IMR-90 (cell line): ENCODE measurements at regions not wholly inside any gene's neighbourhood (a gene's known extent, or its start where the extent isn't known, plus 50 kb on each side); places are given as distances from the start of the nearest gene placed in this dataset.

Experiments
- ATAC-seq: fragments of 200-7000 bp; cut with Tn5 transposase; 2 replicates; pipeline ENCODE4 v1.9.1; 2020; ENCODE audit warnings: low read depth, mild to moderate bottlenecking, moderate library complexity
- BruUV-seq: library from RNA; stranded (reverse); fragments of 400-500 nt; replicated peaks from 2 replicates; lab custom pipeline; 2021; lab: Mats Ljungman, UMichigan
- CTCF ChIA-PET: fragments of 300-600 bp; formaldehyde crosslinking; extraction: SDS; loops from one replicate; lab custom pipeline; 2021; ENCODE audit warnings: antibody characterized with exemption; lab: Yijun Ruan, JAX
- POLR2A ChIA-PET: fragments of 300-600 bp; sonication (Branson Sonifier 250); formaldehyde crosslinking; loops from one replicate; lab custom pipeline; 2022; ENCODE audit warnings: antibody characterized with exemption; ENCODE audit not compliant: unreplicated experiment; lab: Charles Lee
- DNase-seq: peaks from one replicate; pipeline ENCODE4 v3.0.0; 2013
- H2AFZ ChIP-seq: replicated peaks from 2 replicates; pipeline ENCODE3; 2013; ENCODE audit warnings: low read length, mild to moderate bottlenecking; ENCODE audit not compliant: poor library complexity
- H2AK5ac ChIP-seq: 2 replicates; pipeline ENCODE4 v1.6.1; 2013; ENCODE audit warnings: low read depth, low read length, inconsistent platforms
- H2AK9ac ChIP-seq: replicated peaks from 2 replicates; pipeline ENCODE3; 2013; ENCODE audit warnings: mild to moderate bottlenecking, low read depth, low read length, moderate library complexity; ENCODE audit not compliant: poor library complexity
- H2BK120ac ChIP-seq: 2 replicates; pipeline ENCODE4 v1.6.1; 2013; ENCODE audit warnings: low read depth, low read length, inconsistent platforms
- H2BK15ac ChIP-seq: 3 replicates; pipeline ENCODE4 v1.6.1; 2013; ENCODE audit warnings: low read depth, low read length, inconsistent platforms
- H2BK20ac ChIP-seq: 2 replicates; pipeline ENCODE4 v1.6.1; 2013; ENCODE audit warnings: low read depth, mild to moderate bottlenecking, inconsistent platforms, low read length, moderate library complexity
- H2BK5ac ChIP-seq: 2 replicates; pipeline ENCODE4 v1.6.1; 2013; ENCODE audit warnings: mild to moderate bottlenecking, low read depth, low read length, inconsistent platforms; ENCODE audit not compliant: poor library complexity, severe bottlenecking
- H3K14ac ChIP-seq: replicated peaks from 2 replicates; pipeline ENCODE4 v1.6.1; 2013; ENCODE audit warnings: low read depth, low read length, inconsistent platforms
- H3K18ac ChIP-seq: 2 replicates; pipeline ENCODE4 v1.6.1; 2013; ENCODE audit warnings: low read depth, low read length, control low read depth
- H3K23ac ChIP-seq: 2 replicates; pipeline ENCODE4 v1.6.1; 2013; ENCODE audit warnings: low read depth, low read length, inconsistent platforms
- H3K27ac ChIP-seq: 2 replicates; pipeline ENCODE4 v1.5.1; 2013; ENCODE audit warnings: mild to moderate bottlenecking, control low read depth, low read length; ENCODE audit not compliant: insufficient read depth
- H3K27me3 ChIP-seq: 2 replicates; pipeline ENCODE4 v1.6.1; 2013; ENCODE audit warnings: low read length; ENCODE audit not compliant: control insufficient read depth, insufficient read depth
- H3K36me3 ChIP-seq: 2 replicates; pipeline ENCODE4 v1.6.1; 2013; ENCODE audit warnings: low read length, mixed read lengths; ENCODE audit not compliant: control insufficient read depth, insufficient read depth
- H3K4ac ChIP-seq: 2 replicates; pipeline ENCODE4 v1.6.1; 2013; ENCODE audit warnings: low read depth, low read length, inconsistent platforms
- H3K4me1 ChIP-seq: 2 replicates; pipeline ENCODE4 v1.6.1; 2013; ENCODE audit warnings: low read length, mixed read lengths; ENCODE audit not compliant: control insufficient read depth, insufficient read depth
- H3K4me2 ChIP-seq: 2 replicates; pipeline ENCODE4 v1.6.1; 2013; ENCODE audit warnings: low read depth, mild to moderate bottlenecking, control low read depth, low read length, moderate library complexity
- H3K4me3 ChIP-seq: 2 replicates; pipeline ENCODE4 v1.5.1; 2013; ENCODE audit warnings: low read depth, mild to moderate bottlenecking, control low read depth, low read length, moderate library complexity; ENCODE audit not compliant: insufficient read depth
- H3K56ac ChIP-seq: 2 replicates; pipeline ENCODE4 v1.6.1; 2013; ENCODE audit warnings: low read length, inconsistent platforms; ENCODE audit not compliant: insufficient read depth; ENCODE audit errors: extremely low read depth
- H3K79me1 ChIP-seq, 2 experiments: 2 replicates each; pipeline ENCODE4 v1.6.1; 2013; ENCODE audit warnings: low read length in 2 of 2, inconsistent platforms in 1 of 2, low read depth in 1 of 2
- H3K9ac ChIP-seq: 2 replicates; pipeline ENCODE4 v1.6.1; 2013; ENCODE audit warnings: low read depth, low read length, control low read depth
- H3K9me1 ChIP-seq: 2 replicates; pipeline ENCODE4 v1.6.1; 2013; ENCODE audit warnings: low read length, inconsistent platforms; ENCODE audit not compliant: insufficient read depth
- H3K9me3 ChIP-seq: 2 replicates; pipeline ENCODE4 v1.6.1; 2013; ENCODE audit warnings: low read length; ENCODE audit not compliant: control insufficient read depth, insufficient read depth
- H4K20me1 ChIP-seq: 2 replicates; pipeline ENCODE4 v1.6.1; 2013; ENCODE audit warnings: low read length, inconsistent platforms; ENCODE audit not compliant: insufficient read depth
- H4K5ac ChIP-seq: 2 replicates; pipeline ENCODE4 v1.6.1; 2013; ENCODE audit warnings: mild to moderate bottlenecking, low read depth, low read length, control low read depth
- H4K8ac ChIP-seq, 2 experiments: 2 replicates each; pipeline ENCODE4 v1.6.1; 2013; ENCODE audit warnings: low read depth in 2 of 2, low read length in 2 of 2, control low read depth in 1 of 2, inconsistent platforms in 1 of 2
- H4K91ac ChIP-seq: 2 replicates; pipeline ENCODE4 v1.6.1; 2013; ENCODE audit warnings: low read depth, low read length, inconsistent platforms; ENCODE audit not compliant: insufficient read depth
- CEBPB ChIP-seq: IDR thresholded peaks from 2 replicates; pipeline ENCODE4 v1.6.1; 2012; ENCODE audit warnings: low read depth, low read length, improper control_type of control experiment
- CTCF ChIP-seq: conservative IDR thresholded peaks from 2 replicates; pipeline ENCODE4 v1.5.1; 2012; ENCODE audit warnings: mild to moderate bottlenecking, low read depth, low read length, improper control_type of control experiment
- ELK1 ChIP-seq: fragments of 150-350 bp; IDR thresholded peaks from 2 replicates; pipeline ENCODE4 v1.6.1; 2016; ENCODE audit warnings: low read depth, mild to moderate bottlenecking, low read length, moderate library complexity, borderline replicate concordance
- FOS ChIP-seq: fragments of 150-350 bp; IDR thresholded peaks from 2 replicates; pipeline ENCODE4 v1.6.1; 2016; ENCODE audit warnings: low read depth, low read length
- MAFK ChIP-seq: IDR thresholded peaks from 2 replicates; pipeline ENCODE4 v1.6.1; 2012; ENCODE audit warnings: low read depth, low read length, improper control_type of control experiment
- MXI1 ChIP-seq: IDR thresholded peaks from 2 replicates; pipeline ENCODE4 v1.6.1; 2012; ENCODE audit warnings: low read depth, mild to moderate bottlenecking, low read length, moderate library complexity, borderline replicate concordance
- NFE2L2 ChIP-seq: fragments of 150-350 bp; IDR thresholded peaks from 2 replicates; pipeline ENCODE4 v1.6.1; 2016; ENCODE audit warnings: low read depth, mild to moderate bottlenecking, low read length
- RCOR1 ChIP-seq: IDR thresholded peaks from 2 replicates; pipeline ENCODE4 v1.6.1; 2012; ENCODE audit warnings: mild to moderate bottlenecking, low read length, improper control_type of control experiment; ENCODE audit not compliant: insufficient replicate concordance
- RFX5 ChIP-seq: IDR thresholded peaks from 2 replicates; pipeline ENCODE4 v1.8.0; 2012; ENCODE audit warnings: low read depth, mild to moderate bottlenecking, low read length, moderate library complexity
- SMC3 ChIP-seq: fragments of 150-350 bp; IDR thresholded peaks from 2 replicates; pipeline ENCODE4 v1.6.1; 2016; ENCODE audit warnings: low read depth, mild to moderate bottlenecking, antibody characterized with exemption, low read length, moderate library complexity
- USF2 ChIP-seq: fragments of 150-350 bp; IDR thresholded peaks from 2 replicates; pipeline ENCODE4 v1.6.1; 2017; ENCODE audit warnings: mild to moderate bottlenecking, antibody characterized with exemption, low read length, low read depth
- WGBS, 2 experiments: methylation state at CpG; one replicate each; pipeline versions ENCODE4 v1.1.5 to v1.1.7; 2013; ENCODE audit warnings: missing lambda C conversion rate in 2 of 2; ENCODE audit not compliant: insufficient read length in 1 of 2; ENCODE audit errors: extremely low coverage in 2 of 2; 5-methylcytosine and 5-hydroxymethylcytosine counted together
- dilution Hi-C: fragments of 300-500 bp; cut with HindIII; formaldehyde crosslinking; loops from one replicate; pipeline ENCODE4 v1.14.3; 2018; ENCODE audit warnings: low sequenced_read_pairs; ENCODE audit not compliant: unreplicated experiment
- in situ Hi-C: fragments of 300-500 bp; cut with MboI; formaldehyde crosslinking; loops from 3 replicates; pipeline ENCODE4 v1.14.3; 2019; ENCODE audit warnings: low sequenced_read_pairs, inconsistent platforms, mixed read lengths
- intact Hi-C: fragments of 100-400 bp; cut with micrococcal nuclease; formaldehyde crosslinking; loops from 2 replicates; pipeline ENCODE4 v1.10.0; 2022

- H2BK5ac ChIP-seq: no peak overlapping the region
- no peaks in the 10 kb centered on the region for H4K20me1 ChIP-seq
- no peak overlapping the region for H3K56ac ChIP-seq
- DNase-seq (no peak), ATAC-seq (no peak)
- H2BK20ac ChIP-seq: no peak overlapping the region
- H3K14ac ChIP-seq: no peak overlapping the region
- H3K18ac ChIP-seq: no peak overlapping the region
- ChIA-PET CTCF (interaction anchor here (1.0 to 2.6 kb wide), 2 partner anchors 144 to 214 kb away, joined by 3 to 15 read pairs; no protein-coding TSS in a partner anchor), POLR2A (no interaction called here)
- no CpG with 5 or more reads among the region's 2 CpGs for WGBS, 2 experiments
- H2AFZ ChIP-seq: no peak overlapping the region
- H3K79me1 ChIP-seq: no peaks in the 10 kb centered on the region
- no peak overlapping the region for H3K4me2 ChIP-seq
- no peak overlapping the region for H3K23ac ChIP-seq
- H3K4me1 ChIP-seq: no peaks in the 10 kb centered on the region
- no peak overlapping the region for H4K5ac ChIP-seq
- intact Hi-C loops (no loop called here), dilution Hi-C loops (no loop called here), in situ Hi-C loops (loop anchor here (25.0 kb wide), 2 partner anchors 366 to 984 kb away; no protein-coding TSS in a partner anchor)
- BruUV-seq: no TSS peak
- H3K9me3 ChIP-seq: no peaks in the 10 kb centered on the region
- H2BK15ac ChIP-seq: no peak overlapping the region
- no peak overlapping the region for H4K8ac ChIP-seq
- no peak for TF ChIP-seq USF2
- TF ChIP-seq RCOR1: no peak
- TF ChIP-seq RFX5: no peak
- no peak for TF ChIP-seq CEBPB
- TF ChIP-seq FOS: no peak
- no peak for TF ChIP-seq ELK1
- TF ChIP-seq NFE2L2: no peak
- no peak for TF ChIP-seq CTCF
- no peak for TF ChIP-seq MXI1
- TF ChIP-seq SMC3: no peak
- no peak for TF ChIP-seq MAFK
- no peak overlapping the region for H3K4ac ChIP-seq
- no peaks in the 10 kb centered on the region for H3K36me3 ChIP-seq
- H2AK5ac ChIP-seq: no peak overlapping the region
- H3K9me1 ChIP-seq: no peaks in the 10 kb centered on the region
- peaks cover 3% of the 10 kb centered on the region; the same call in 1 of the 2 replicates for H3K27me3 ChIP-seq
- no peak overlapping the region for H2BK120ac ChIP-seq
- H3K9ac ChIP-seq: no peak overlapping the region
- no peak overlapping the region for H3K27ac ChIP-seq
- no peak overlapping the region for H3K4me3 ChIP-seq
- H2AK9ac ChIP-seq: no peak overlapping the region
- H4K91ac ChIP-seq: no peak overlapping the region
These were observed 89.5 kb downstream of the OTUD1 start for GRCh38 chr10:23528419-23528818.
